D341Med (cell line): ENCODE measurements at regions not wholly inside any gene's neighbourhood (a gene's known extent, or its start where the extent isn't known, plus 50 kb on each side); places are given as distances from the start of the nearest gene placed in this dataset.

Source experiments
- DNase-seq: peaks from one replicate; pipeline ENCODE4 v3.0.0; 2012; ENCODE audit warnings: low spot score

GRCh38 chr12:107402041-107403022 is 283.3 kb upstream of the PWP1 start:
- peak; percentile 59 for DNase-seq

DNA sequence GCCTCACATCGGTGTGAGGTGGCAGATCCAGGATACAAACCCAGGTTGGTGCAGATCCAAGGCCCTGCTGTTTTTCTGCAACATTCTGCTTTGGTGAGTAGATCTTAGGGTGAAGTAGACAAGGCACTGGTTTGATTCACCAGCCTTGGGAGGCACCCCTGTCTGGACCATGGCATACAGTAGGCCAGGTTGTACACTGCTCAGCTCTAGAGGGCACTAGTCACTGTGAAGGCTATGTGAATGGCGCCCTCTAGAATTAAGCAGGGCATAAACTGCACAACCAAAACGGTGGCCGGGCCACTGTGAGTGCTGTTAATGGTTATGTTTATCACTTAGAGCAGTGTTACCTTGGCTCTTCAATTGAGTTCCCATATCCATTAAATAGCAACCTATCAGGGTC is 280.6 kb upstream of the PWP1 start:
- peak; percentile 48 for DNase-seq

DNA sequence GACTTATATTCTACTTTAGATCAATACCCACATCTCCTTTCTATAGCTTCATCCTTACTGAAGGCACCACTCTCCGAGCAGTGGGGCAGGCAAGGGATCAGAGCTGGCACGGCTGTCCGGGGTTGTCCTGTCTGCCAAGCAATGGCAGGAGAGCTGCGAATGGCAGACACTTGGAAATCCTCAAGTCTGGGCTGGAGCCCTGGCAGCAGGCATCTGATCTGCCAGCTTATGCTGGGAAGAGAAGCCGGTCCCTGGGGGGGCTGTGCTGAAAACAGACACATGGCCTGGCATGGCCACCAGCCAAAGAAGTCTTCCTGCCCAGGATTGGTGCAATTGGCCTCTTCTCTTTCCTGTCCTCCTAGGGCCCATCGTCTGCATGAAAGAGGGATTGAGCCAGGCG is 280.2 kb upstream of the PWP1 start:
- peak; percentile 50 for DNase-seq

- no peak for DNase-seq
Measured at GRCh38 chr12:107406932-107407331, 278.7 kb upstream of the PWP1 start.

- no peak for DNase-seq
Measured at GRCh38 chr12:107411792-107412535, 273.6 kb upstream of the PWP1 start.

- DNase-seq, result no peak
Measured at GRCh38 chr12:107415071-107415470, 270.5 kb upstream of the PWP1 start.

- DNase-seq, result no peak
Measured at GRCh38 chr12:107415834-107416233, 269.8 kb upstream of the PWP1 start.

GRCh38 chr12:107417004-107417403 is 268.6 kb upstream of the PWP1 start:
- DNase-seq, result no peak

DNA sequence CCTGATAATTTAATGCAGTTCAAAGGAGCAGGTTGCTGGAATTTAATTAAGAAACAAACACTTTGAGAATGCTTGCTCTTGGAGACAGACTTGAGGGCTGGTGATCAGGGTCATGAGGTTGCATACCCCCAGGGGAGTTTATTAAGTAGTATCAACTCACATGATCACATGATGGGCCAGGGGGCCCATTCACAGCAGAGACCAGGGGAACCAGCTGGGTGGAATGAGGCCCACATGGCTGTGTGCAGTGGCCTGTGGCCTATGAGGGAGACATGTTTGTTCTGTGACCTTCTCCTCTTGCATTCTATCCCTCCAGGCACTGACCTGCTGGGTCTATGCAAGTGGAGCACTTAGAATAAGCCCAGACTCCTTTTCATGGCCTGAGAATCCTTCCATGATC is 266.6 kb upstream of the PWP1 start:
- no peak for DNase-seq

- DNase-seq, result no peak
Measured at GRCh38 chr12:107423531-107423930, 262.1 kb upstream of the PWP1 start.

GRCh38 chr12:107429006-107429705 is 256.4 kb upstream of the PWP1 start:
- no peak for DNase-seq

DNA sequence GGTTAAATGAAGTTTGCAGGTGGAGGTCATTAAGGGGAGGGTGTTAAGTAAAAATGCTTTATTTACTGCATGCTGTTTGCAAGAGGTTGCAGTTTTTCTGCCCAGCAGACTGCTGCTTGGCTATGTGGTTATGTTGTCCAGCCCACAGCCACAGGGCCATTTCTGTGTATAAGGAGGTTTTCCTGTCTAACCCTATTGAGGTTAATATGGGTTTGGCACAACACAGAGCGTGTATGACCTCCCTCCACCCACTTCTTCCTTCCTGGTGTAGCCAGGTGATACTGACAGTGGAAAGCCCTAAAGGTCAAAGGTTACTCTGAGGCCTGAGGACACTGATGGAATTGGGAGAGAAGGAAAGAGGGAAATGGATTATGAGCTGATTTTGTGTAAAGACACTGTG is 253.7 kb upstream of the PWP1 start:
- no peak for DNase-seq

GRCh38 chr12:107435072-107435471 is 250.5 kb upstream of the PWP1 start:
- DNase-seq, result no peak

DNA sequence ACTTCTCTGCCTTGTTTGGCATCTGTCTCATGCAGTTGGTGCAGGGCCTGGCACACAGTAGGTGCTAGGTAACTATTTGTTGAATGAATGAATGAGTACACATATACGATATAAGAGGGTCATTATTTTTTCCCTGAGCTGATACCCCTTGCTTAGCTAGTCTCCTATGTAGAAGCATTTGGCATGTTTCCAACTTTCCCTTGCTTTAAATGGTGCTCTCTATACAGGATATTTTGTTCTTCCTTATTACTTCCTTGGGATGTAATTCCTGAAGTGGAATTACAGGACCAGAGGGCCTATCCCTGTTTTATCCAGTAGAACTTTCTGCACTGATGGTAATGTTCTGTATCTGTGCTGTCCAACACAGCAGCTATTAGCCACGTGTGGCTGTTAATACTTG is 250.1 kb upstream of the PWP1 start:
- no peak for DNase-seq

- no peak for DNase-seq
Measured at GRCh38 chr12:107436376-107436775, 249.2 kb upstream of the PWP1 start.

- DNase-seq, result no peak
Measured at GRCh38 chr12:107436836-107437235, 248.8 kb upstream of the PWP1 start.

DNA sequence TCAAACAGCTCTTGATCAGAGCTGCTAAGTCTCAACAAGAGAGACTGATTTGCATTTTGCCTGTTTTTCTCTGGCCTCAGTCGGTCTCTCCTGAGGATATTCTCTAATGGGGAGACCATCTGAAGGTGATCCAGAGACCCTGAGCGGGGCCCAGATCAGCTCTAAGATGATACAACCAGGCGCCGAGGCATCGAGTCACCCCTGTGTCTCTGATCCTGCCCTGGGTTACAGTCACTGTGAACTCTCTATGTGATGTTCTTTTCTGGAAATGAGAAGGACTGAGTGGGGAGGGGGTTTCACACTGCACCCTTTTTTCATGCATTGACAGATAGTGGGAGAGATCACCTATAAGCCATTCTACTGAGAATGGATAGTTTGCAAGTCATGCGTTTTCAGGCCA is 247.6 kb upstream of the PWP1 start:
- no peak for DNase-seq

DNA sequence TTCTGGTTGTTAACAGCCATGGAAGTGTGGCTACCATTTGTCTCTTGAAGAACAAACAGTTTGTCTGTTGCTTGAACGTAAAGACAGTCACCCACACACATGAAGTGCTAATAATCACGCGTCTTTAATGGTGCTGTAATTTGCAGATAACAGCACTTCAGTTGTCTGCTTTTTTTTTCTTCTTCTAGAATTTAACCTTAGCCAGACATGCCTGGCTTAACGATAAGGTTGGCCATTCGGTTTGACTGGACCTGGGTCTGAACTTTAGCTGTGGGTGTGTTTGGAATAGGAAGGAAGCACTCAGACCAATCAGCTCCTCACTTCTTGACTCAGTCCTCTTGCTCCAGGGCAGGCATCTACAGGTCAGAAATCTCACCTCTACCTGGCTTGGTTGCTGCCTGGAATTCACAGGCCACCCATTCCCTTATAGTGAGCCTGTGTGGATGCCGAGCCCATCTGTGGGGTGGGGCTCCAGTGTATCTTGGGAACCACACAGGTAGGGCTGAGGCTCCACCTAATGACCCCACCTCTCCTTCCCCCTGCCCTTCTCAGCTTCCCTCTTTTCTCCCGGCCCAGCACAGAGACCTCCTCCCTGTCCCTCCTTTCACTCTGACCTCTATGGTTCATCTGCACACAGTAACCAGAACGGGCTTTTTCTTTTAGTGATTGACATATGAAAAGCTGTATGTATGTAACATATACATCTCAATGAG is 246.4 kb upstream of the PWP1 start:
- DNase-seq, result no peak

DNA sequence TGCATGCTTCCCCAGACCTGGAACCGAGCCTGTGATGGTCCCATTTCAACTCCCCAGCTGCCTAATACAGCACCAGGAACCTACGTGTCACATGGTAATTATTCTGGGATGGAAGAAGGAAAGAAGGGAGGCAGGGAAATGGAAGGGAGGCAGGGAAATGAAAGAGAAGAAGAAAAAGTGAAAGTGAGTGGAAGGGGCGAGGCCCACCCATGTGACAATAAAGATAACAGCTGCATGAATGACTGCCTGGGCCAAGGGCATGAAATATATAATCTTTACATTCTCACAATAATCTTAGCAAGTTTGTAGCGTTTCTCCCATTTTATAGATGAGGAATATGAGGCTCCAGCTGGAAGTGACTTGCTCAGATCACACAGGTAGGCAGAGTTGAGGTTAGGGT is 245.0 kb upstream of the PWP1 start:
- DNase-seq, result no peak

GRCh38 chr12:107441665-107442300 is 243.8 kb upstream of the PWP1 start:
- DNase-seq, result no peak

DNA sequence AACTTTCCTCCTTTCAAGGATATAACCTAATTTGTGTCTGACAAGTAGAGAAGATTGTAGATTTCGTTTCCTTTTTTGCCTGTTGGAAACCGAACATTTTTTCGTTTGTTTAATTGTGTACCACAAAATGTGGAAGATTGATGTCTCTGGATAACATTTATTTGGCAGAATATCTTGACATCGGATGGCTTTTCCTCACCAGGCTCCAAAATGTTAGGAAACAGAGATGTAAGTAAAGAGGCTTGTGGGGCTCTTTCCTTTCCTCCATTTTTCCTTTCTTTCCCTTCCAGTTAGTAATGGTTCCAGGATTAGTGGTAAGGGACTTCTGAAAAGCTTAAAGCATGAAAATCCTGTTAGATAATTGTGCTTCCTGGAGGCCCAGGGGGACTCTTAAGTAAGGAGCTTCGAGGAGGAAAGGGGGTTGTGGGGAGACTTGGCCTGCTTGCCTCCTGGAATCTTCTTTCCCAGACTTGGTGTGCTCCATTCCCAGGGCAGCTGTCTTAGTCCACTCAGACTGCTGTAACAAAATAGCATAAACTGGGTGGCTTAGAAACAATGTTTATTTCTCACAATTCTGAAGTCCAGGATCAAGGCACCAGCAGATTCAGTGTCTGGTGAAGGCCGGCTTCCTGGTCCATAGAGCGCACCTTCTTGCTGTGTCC is 243.1 kb upstream of the PWP1 start:
- no peak for DNase-seq
